ENCODE measurements at regions not wholly inside any gene's neighbourhood (a gene's known extent, or its start where the extent isn't known, plus 50 kb on each side); places are given as distances from the start of the nearest gene placed in this dataset.
"Not testable (repeated sequence)": the region's sequence is repeated elsewhere in the genome, so short reads cannot be mapped to it uniquely, and the experiment has no call there.

GRCh38 chr3:145197821-145198220 lies 963.2 kb downstream of the PLOD2 start:
- intact Hi-C loops (cut with DNase I) = no loop called here
- DNase-seq (ENCODE audit: low spot score) = no peak

GRCh38 chr3:145209561-145209960 lies 951.4 kb downstream of the PLOD2 start:
- no peak for DNase-seq (ENCODE audit: low spot score)
- intact Hi-C loops (cut with DNase I) = no loop called here

GRCh38 chr3:145219355-145220235 lies 941.4 kb downstream of the PLOD2 start:
- intact Hi-C loops (cut with DNase I) = no loop called here

GRCh38 chr3:145224886-145225285 lies 936.1 kb downstream of the PLOD2 start:
- intact Hi-C loops (cut with DNase I) = no loop called here
- no peak for DNase-seq (ENCODE audit: low spot score)

More at GRCh38 chr3:145219355-145220235, 941.4 kb downstream of the PLOD2 start:
- DNase-seq (ENCODE audit: low spot score) = no peak

GRCh38 chr3:145243875-145244274 lies 917.1 kb downstream of the PLOD2 start:
- intact Hi-C loops (cut with DNase I) = no loop called here
- no peak for DNase-seq (ENCODE audit: low spot score)

- intact Hi-C loops (cut with DNase I) = no loop called here
- no peak for DNase-seq (ENCODE audit: low spot score)
Measured at GRCh38 chr3:145244327-145244726, 916.7 kb downstream of the PLOD2 start.

GRCh38 chr3:145246291-145246690 lies 914.7 kb downstream of the PLOD2 start:
- no peak for DNase-seq (ENCODE audit: low spot score)
- intact Hi-C loops (cut with DNase I) = no loop called here

GRCh38 chr3:145248928-145249327 lies 912.1 kb downstream of the PLOD2 start:
- intact Hi-C loops (cut with DNase I) = no loop called here
- DNase-seq (ENCODE audit: low spot score) = no peak

GRCh38 chr3:145251311-145251710 lies 909.7 kb downstream of the PLOD2 start:
- DNase-seq (ENCODE audit: low spot score) = no peak
- intact Hi-C loops (cut with DNase I) = no loop called here

GRCh38 chr3:145257967-145258366 lies 903.0 kb downstream of the PLOD2 start:
- intact Hi-C loops (cut with DNase I); DNase-seq (ENCODE audit: low spot score): not testable (repeated sequence)

- intact Hi-C loops (cut with DNase I) = no loop called here
Measured at GRCh38 chr3:145259166-145259880, 901.7 kb downstream of the PLOD2 start.

GRCh38 chr3:145263458-145263857 lies 897.5 kb downstream of the PLOD2 start:
- intact Hi-C loops (cut with DNase I); DNase-seq (ENCODE audit: low spot score): not testable (repeated sequence)

More at GRCh38 chr3:145259166-145259880, 901.7 kb downstream of the PLOD2 start:
- no peak for DNase-seq (ENCODE audit: low spot score)

GRCh38 chr3:145266368-145266767 lies 894.6 kb downstream of the PLOD2 start:
- intact Hi-C loops (cut with DNase I) = no loop called here
- no peak for DNase-seq (ENCODE audit: low spot score)

GRCh38 chr3:145269106-145269505 lies 891.9 kb downstream of the PLOD2 start:
- DNase-seq (ENCODE audit: low spot score) = no peak
- intact Hi-C loops (cut with DNase I) = no loop called here

GRCh38 chr3:145272684-145273083 lies 888.3 kb downstream of the PLOD2 start:
- intact Hi-C loops (cut with DNase I) = no loop called here

GRCh38 chr3:145282505-145282904 lies 878.5 kb downstream of the PLOD2 start:
- intact Hi-C loops (cut with DNase I) = no loop called here
- no peak for DNase-seq (ENCODE audit: low spot score)

More at GRCh38 chr3:145272684-145273083, 888.3 kb downstream of the PLOD2 start:
- DNase-seq (ENCODE audit: low spot score) = no peak

GRCh38 chr3:145286937-145287336 lies 874.0 kb downstream of the PLOD2 start:
- intact Hi-C loops (cut with DNase I) = no loop called here

GRCh38 chr3:145290010-145290409 lies 871.0 kb downstream of the PLOD2 start:
- intact Hi-C loops (cut with DNase I) = no loop called here
- no peak for DNase-seq (ENCODE audit: low spot score)

More at GRCh38 chr3:145286937-145287336, 874.0 kb downstream of the PLOD2 start:
- DNase-seq (ENCODE audit: low spot score) = no peak

- intact Hi-C loops (cut with DNase I) = no loop called here
- DNase-seq (ENCODE audit: low spot score) = no peak
Measured at GRCh38 chr3:145294572-145294971, 866.4 kb downstream of the PLOD2 start.

- intact Hi-C loops (cut with DNase I) = no loop called here
- DNase-seq (ENCODE audit: low spot score) = no peak
Measured at GRCh38 chr3:145307272-145307671, 853.7 kb downstream of the PLOD2 start.

- intact Hi-C loops (cut with DNase I) = no loop called here
- DNase-seq (ENCODE audit: low spot score) = no peak
Measured at GRCh38 chr3:145313751-145314150, 847.2 kb downstream of the PLOD2 start.

Data from cardiac septum (tissue), 1 donor.